ENCODE measurements at regions not wholly inside any gene's neighbourhood (a gene's known extent, or its start where the extent isn't known, plus 50 kb on each side); places are given as distances from the start of the nearest gene placed in this dataset.

DNA sequence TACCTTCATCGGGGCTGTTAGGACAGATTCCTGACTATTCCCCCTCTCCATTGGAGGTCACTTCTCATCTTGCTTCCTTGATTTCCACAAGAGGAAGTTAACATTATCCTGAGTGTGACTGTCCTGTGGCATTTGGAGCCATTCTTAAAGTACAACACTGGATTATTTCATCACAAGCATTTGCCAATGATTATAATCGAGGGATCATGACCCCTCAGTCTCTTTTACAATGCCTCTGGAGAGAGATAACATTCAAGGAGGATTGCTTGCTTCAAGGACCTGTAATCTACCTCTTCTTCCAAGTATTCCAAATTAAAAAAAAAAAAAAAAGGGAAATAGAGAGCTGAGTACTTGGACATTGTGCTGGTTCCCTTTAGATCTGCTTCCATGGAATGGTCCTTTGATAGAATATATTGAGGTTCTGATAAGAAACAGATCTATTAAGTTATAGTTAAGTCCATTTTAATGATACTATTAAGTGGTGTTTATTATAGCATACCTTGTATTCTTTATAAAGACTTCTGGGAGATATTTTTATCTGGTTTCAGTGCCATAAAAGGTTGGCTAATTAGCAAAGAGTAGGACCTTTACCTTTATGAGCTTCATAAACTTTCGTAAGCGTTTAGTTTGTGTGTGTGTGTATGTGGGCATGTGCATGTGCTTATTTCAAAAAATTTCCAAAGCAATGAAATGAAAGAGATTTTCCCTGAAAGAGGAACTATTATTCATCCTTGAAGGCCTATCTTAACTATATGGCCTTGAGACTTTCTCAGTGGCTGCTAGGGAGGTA is 469.1 kb downstream of the DHX35 start:
- TF ChIP-seq, protein P1, sequence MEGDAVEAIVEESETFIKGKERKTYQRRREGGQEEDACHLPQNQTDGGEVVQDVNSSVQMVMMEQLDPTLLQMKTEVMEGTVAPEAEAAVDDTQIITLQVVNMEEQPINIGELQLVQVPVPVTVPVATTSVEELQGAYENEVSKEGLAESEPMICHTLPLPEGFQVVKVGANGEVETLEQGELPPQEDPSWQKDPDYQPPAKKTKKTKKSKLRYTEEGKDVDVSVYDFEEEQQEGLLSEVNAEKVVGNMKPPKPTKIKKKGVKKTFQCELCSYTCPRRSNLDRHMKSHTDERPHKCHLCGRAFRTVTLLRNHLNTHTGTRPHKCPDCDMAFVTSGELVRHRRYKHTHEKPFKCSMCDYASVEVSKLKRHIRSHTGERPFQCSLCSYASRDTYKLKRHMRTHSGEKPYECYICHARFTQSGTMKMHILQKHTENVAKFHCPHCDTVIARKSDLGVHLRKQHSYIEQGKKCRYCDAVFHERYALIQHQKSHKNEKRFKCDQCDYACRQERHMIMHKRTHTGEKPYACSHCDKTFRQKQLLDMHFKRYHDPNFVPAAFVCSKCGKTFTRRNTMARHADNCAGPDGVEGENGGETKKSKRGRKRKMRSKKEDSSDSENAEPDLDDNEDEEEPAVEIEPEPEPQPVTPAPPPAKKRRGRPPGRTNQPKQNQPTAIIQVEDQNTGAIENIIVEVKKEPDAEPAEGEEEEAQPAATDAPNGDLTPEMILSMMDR (IDR thresholded peaks at IDR 0.05; ENCODE audit: control extremely low read depth in 1 of 3, insufficient read depth in 1 of 3, low read depth in 1 of 3, low read length in 3 of 3) = no peak
- TF ChIP-seq EP300 (IDR thresholded peaks at IDR 0.05; ENCODE audit: borderline replicate concordance in 1 of 2, low read depth in 2 of 2, low read length in 2 of 2) (no peak), HDAC2 (IDR thresholded peaks at IDR 0.05; ENCODE audit: borderline replicate concordance in 1 of 2, low read depth in 2 of 2, low read length in 2 of 2) (no peak), POLR2A (IDR thresholded peaks at IDR 0.05; ENCODE audit: control extremely low read depth in 1 of 2, low read depth in 2 of 2, low read length in 2 of 2) (no peak), JUN (IDR thresholded peaks at IDR 0.05; ENCODE audit: low read depth, low read length) (no peak), POLR2AphosphoS5 (IDR thresholded peaks at IDR 0.05; ENCODE audit: low read depth, low read length) (no peak), TEAD4 (IDR thresholded peaks at IDR 0.05; ENCODE audit: low read depth, low read length) (no peak), MAFK (IDR thresholded peaks at IDR 0.05; ENCODE audit: low read depth, low read length) (no peak), GABPA (IDR thresholded peaks at IDR 0.05; ENCODE audit: borderline replicate concordance, insufficient read depth, low read length) (no peak), CHD2 (IDR thresholded peaks at IDR 0.05; ENCODE audit: low read length) (no peak)
